Stimulated activated CD8-positive, alpha-beta memory T cell treated with anti-CD3 and anti-CD28 coated beads, Interleukin-7, amount 100 ng/mL, for 1 hour (primary cell): ENCODE measurements at regions not wholly inside any gene's neighbourhood (a gene's known extent, or its start where the extent isn't known, plus 50 kb on each side); places are given as distances from the start of the nearest gene placed in this dataset.

Experiments used
- DNase-seq, 2 donors: peaks; one replicate each; pipeline ENCODE4 v3.0.0-alpha.2; 2020; ENCODE audit warnings: low read depth in 2 of 2

DNA sequence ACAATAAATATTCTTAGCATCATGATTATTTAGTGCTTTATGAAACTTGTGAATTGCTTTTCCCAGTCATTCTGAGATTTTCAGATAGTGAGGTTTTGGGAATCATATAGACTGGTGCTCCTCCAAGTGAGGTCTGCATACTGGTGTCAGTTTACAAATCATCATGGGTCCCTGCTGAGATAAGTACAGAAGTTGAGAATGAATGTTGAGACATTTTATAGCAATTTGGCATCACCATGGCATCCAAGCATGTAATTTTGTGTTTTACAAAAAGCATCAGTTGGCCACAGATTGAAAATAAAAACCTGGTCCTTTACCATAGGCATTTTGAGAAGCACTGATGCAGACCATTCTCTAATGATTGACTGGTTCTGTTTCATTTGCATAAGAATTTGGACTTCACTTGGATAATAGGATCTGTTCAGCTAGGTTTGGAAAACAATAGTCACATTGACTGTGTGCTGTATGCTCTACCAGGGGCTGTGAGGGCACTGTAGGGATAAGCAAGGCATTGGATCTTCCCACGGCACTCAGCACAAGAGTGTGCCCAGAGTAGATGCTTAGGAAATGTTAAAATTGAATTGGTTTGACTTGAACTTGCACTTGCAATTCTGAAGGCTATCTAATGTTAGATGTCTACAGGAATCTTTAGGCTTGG lies 79.0 kb upstream of the JUN start:
- DNase-seq: no peak

DNA sequence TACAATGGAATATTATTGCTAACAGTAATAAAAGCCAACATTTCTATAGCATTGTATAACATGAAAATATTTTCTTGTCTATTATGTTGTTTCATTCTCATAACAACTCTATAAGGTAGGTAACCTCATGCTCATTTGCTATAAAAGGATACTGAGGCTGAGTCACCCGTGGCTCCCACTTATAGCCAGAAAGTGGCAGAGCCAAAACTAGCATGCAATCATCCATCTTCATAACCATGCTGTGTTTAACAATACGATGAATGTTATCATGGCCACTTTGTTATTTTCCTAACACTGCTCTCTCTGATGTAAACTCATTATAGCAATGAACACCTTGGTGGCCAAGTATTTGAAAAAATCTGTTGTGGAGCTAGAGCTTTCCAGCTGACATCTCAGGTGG lies 80.8 kb upstream of the JUN start:
- DNase-seq: no peak

DNA sequence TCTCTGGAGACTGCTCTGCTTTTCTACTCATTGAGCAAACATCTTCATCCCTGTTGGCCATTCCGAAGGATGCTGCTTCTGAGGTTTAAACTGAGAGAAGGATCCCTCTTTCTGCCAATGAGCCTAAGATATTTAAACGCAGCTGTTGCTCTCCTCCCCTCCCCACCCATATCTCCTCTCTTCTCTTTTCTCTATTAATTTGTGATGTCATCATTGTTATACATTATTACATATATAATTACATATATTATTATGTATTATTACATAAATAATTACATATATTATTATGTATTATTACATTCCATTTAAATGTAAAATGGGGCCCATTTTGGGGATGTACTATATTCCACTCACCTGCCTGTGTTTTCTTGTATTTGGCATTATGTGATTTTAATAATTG lies 82.7 kb upstream of the JUN start:
- no peak for DNase-seq

DNA sequence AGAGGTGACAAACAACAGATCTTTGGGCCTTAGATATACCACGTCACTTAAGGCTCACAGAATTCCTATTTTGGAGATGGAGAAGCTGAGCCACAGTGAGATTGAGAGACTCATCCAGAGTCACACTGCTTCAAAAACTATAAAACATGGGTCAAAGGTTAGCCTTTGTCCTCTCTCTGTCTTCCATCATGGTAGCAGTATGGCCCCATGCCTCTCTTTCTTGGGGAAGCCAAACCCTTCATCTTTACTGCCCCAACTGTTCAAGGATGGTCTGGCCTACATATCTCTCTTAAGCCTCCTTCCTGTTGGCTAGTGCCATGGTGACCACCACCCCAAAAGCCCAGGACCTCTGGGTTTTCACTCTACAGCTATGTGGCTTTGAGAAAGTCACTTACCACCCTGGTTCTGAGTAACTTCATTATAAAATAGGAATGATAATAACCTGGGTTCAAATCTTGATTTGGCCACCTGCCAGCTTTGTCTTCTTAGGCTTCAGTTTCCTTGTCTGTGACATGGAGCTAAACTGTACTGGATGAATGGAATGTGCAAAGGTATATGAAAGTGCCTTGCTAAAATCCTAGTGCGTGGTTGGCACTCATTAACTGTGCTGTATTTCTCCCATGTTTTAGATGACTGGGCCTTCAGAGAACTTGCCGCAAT lies 85.9 kb upstream of the JUN start:
- DNase-seq: no peak

DNA sequence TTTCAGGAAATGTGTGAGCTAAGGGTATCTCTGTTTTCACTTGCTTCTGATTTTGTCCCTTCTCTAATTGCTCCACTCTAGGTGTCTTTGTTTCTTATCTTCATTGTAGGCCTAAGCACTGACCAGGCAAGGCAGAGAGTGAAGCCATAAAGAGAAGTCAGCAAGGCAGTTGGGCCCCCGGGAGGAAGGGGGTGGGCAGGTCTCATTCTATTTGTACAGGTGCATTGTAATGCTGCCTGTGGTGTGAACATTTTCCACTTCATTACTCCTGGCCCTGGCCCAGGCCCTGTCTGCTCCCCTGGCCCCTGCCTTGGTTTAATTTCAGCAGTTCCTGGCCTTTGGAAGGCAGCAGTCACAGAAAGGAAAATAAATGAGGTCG lies 86.4 kb upstream of the JUN start:
- DNase-seq: no peak

DNA sequence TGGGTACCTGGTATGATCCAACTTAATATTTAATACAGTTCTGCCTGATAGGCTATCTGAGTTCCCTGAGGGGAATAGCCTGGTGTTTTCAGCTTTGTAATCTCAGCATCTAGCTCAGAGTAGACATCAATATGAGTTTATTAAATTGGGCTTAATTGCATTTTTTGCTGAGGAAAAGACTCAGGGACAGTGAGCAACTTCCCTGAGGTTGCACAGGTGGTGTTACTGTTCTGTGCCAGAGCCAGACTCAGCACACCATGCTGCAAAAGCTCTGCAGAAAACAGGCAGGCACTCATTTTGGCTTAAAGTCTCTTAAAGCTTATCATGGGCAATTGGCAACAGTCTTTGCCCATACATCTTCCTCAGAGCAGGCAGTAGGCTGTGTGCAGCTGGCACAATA lies 90.5 kb upstream of the JUN start:
- no peak for DNase-seq

DNA sequence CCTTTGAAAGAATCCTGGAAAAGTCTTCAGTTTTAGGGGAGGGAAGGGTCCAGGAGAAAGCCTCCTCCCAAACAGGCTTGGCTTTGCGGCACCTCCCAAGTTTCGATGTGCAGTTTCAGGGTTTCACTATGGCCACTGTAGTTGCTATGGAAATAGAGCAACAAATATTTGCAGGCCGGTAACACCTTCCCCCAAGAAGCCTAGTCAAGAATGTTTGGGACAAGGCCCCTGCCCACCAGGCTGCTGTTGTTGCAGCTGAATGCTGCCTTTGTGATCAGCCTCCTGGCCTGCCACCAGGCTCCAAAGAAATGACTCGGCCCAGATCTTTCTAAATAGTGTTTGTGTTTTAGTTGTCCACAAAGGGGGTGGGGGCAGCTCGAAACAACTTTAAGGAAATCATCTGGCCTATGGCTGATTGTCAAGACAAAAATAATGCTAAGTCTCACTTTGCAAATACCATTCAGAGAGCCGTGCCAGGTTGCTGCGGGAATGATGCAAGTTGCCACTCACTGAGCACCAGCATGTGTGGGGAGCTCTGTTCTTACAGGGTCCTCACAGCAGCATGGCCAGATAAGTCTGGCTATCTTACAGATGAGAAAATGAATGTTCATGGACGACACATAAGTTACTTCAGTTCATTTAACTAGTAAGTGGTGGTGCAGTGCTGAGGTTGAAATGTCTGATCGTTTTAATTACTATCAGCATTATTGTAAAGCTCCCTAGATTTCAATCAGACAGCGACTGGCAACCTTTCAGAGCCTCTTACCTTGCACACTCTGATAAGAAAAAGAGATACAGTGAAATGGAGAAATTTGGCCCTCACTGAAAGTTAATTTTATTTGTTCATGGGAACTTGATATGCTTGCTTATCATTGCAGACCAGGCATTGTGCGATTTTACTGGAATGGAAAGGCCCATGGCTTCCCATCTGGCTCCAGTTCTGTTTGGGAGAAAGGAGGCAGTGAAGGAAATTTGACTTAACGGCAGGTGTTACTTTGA lies 91.2 kb upstream of the JUN start:
- DNase-seq: no peak

DNA sequence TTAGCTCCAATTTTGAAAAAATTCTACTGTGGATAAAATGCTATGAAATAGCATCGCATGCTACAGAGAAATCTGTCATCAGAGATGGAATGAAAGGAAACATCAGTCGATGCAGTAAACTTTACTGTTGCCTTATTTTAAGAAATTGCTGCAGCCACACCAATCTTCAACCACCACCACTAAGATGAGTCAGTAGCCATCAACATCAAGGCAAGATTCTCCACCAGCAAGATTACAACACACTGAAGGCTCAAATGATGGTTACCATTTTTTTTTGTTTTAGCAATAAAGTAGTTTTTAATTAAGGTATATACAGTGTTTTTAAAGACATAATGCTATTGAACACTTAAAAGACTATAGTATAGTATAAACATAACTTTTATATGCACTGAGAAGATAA lies 95.6 kb upstream of the JUN start:
- DNase-seq: no peak

DNA sequence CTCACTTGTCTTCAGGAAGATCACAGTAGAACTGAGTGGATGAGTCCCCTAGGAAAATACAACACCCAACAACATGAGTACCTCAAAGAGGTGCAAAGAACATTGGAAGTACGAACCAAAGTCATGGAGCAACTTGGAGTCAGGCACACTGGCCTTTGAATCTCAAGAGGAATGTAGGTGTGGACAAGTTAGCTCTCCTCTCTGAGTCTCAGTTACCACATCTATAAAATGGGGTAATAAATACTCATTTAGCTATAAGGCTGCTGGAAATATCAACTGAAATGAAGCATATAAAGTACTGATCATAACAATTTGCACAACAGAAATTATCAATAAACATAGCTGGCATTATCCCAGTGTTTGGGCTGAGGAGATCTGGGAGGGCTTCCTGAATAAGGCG lies 96.7 kb upstream of the JUN start:
- DNase-seq: no peak

DNA sequence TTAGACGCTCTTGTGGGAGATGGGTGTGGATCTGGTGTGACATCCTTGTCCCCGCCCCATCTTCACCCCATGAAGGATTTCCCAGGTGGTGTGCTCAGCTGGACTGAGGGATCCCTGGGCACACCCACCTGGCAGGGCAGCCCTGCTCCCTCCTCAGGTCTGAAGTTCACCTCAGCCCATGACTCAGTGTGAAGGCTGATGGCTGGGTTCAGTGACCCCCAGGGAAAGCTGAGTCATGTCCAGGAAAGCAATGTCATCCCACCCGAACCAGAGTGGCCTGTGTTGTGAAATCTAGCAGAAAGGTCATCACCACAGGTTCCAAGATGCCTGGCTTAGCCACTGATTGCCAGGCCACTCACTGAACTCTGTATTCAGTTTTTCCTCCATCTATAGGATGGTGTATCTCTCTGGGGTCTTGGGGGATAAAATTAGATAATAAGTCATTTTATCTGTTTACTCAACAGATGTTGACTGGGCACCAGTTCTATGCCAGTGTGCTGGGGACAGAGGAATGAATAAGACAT lies 97.7 kb upstream of the JUN start:
- DNase-seq: no peak

DNA sequence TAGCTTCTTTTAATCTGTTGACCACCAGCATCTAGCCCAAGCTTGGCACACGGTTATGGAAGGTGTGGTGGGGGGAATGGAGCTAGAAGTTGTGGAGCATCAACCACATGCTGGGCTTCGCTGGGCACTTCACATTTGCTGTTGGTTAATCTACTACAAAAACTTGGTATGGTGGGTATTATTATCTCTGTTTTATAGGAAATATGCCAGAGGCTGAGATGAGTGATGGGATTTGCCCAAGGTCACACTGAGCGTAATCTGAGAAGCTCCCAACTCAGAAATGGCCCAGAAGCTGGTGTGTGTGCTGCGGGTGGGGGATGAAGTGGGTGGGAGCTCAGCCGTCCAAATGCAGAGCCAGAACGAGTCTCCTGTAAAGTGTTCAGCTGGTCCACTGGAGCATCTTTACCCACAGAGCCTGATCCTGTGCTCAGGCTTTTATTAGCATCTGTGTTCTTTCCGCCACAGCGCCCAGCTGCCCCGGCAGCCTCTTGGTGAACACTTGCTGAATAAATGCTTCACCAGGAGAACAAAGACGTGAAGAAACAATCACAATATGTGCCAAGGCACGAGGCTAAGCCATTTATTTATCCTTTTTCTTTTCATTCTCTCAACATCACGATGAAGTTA lies 98.6 kb upstream of the JUN start:
- DNase-seq: no peak

DNA sequence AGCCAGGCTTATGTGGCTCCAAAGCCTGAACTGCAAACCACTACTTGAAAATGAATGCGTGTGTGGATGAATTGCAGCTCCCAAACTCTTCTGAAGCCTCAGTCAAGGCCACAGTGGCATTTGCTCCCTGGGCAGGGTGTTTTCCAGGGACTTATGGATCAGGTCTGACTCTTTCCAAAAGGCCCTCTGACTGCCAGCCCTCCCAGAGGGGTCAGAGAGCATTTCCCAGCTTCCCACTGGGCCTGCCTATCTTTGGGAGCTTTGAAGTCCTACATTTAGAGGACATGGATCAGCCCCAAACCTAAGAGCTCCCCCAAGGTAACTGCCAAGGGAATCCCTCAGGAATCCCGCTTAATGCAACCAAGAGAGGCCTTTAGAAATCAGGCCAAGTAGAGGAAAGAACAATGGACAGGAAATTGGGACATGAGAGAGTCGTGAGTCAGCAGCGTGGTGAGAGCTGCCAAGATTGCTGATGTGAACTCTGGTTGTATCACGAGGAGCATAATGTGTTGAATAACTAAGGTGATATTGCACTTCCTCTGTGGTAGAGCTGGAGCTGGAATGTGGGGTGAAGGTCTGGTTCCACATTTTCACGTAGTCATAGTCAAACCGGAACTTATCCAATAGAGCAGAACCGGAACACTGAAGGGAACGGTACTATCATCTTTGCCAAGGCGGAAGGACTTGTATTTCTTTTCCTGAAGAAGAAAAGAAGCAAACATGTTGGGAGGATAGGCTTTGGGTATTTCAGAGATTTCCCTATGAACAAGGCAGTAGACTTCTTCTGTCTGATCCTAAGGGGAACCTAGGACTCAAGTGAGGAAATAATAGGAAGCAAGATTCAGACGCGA lies 99.4 kb upstream of the JUN start:
- no peak for DNase-seq

DNA sequence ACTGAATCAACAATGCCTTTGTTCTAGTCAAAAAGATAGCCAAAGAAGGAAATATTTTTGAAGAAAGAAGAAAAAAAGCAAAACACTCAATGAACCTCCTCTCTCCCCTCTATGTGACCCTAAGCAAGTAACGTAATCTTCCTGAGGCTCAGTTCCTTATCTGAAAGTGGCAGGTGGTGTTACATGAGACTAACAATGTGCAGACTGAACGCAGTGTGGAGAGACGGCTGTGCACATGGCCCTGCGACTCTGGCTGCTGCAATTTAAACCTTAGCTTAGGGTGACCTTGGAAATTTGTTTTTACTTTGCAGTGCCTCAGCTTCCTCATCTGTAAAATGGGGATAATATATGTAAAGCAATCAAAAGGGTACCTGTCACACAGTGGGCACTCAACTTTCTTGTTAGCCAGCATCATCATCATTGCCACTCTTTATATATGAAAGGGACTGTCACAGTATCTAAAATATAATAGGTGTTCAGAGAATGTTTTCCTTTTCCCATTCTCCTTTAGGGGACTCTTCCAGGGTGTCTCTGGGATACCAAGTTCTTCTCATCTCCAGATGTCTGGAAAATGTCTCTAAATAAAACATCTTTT lies 100.1 kb upstream of the JUN start:
- no peak for DNase-seq

DNA sequence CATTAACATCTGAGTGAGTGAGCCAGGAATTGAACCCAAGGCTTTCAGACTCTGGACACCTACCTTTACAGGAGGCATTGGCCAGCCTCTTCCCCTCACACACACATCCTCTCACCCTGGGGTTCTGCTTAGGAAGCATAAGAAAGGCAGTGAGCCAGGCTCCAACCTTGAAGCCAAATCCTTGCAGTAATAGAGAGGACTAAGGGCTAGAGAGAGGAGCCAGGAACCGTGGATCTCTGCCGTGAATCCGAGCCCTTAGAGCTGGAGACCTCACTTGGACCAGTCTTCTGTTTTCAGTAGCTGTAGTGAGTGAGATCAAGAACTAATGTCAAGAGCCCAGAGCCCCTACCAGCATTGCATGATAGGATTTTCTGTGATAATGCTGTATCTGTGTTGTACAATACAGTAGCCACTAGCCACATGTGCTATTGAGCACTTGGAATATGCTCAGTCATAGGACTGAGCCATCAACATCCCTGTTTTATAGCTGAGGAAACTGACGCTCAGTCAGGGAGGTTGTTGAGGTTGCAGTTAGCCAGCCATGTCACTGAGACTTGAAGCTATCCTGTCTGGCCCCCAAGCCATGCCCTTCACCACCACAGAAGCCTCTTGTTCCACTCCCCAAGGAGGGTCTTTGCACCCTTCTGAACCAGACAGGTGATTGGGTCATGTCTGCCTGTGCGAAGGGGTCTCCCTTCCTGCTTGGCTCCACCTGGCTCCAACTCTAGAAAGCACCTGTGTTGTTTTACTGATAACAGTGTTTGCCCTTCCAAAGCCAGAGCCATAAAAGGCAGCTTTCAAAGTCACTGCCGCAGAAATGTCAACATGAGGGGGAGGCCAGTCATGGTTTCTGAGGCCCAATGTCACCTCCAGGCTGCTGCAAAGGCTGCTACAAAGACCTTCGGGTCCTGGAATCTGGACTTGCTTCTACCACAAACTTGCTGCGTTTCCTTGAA lies 101.1 kb upstream of the JUN start:
- DNase-seq: no peak

DNA sequence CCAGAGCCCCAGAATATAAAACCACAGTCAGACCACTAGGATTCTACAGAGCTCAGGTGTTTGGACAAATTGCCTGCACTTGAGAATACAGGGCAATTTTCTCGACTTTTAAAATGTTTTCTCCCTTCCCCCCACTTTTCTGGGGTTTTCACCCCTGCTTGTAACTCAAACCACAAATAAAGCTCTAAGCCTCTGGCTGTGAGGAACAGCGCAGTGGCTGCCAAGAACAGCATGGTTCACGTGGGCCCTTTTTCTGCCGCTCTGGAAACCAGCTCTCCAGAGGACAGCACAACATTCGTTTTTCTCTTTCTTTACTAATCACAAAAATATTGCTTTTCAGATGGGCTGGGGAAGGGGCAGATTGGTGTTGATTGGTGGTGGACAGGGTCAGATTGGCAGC lies 102.2 kb upstream of the JUN start:
- no peak for DNase-seq

DNA sequence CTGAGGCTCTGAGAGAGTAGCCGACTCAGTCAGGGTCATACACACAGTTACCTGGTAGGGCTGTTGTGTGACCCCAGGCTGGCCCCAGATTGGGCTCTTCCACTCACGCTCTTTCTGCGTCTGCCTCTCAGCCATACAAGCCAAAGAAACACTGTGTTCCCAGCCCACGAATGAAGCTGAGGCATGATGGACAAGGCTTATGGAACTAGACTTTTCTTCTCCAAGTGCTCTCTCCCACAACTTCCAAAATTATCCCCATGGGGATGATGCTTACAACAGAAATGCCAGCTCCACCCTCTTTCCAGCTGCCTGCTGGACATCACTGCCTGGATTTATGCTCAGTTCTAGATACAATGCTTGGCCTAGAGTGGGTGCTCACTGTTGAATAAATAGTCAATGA lies 102.8 kb upstream of the JUN start:
- DNase-seq: no peak

DNA sequence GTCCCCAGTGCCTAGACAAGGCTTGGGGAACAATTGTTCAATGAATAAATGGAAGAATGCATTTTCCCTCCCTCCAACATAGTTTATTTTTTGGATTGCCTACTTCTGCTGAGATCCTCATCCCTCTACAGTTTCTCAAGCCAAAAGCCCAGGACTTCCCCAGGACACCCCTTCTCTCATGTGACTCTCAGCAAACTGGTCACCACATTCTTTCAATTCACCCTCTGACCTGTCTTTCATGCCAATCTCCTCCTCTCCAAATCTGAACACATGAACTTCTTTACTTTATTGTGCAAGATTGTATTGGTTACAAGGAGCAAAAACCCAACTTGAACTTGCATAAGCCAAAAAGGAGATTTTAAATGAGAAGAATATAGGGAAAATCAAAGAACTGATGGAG lies 103.2 kb upstream of the JUN start:
- no peak for DNase-seq

DNA sequence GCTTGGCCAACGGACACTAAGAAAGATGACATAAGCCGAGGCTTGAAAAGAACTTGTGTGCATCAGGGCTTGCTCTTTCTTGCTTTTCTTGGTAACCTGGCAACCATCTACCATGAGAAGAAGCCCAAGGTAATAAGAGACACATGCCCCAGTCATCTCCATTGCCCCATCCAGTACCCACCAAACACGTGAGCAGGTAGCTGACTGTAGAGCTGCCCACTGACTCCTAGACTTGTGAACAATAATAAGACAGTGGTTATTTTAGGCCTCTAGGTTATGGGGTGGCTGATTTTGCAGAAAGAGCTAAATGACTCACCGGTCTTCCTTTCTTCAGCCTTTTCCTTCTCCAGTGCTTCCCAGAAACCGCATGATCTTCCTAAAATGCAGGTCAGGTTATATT lies 105.0 kb upstream of the JUN start:
- DNase-seq: no peak

DNA sequence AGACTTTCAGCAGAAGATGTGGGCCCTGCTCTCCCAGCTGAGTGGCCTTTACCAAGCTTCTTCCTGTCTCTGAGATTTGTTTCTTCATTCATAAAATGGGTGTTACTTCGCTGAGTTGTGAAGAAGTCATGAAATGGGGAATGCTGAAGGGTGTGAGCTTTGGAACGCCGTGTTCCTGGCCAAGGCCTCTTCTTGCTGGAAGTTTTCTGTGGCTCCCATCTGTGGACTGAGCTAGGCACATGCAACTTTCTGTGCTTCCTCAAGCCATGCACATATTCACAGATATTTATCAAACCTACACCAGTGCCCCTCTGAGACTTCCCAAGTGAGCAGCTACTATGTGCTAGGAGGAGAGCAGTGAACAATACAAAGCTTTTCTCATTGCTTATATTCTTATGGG lies 106.3 kb upstream of the JUN start:
- no peak for DNase-seq

DNA sequence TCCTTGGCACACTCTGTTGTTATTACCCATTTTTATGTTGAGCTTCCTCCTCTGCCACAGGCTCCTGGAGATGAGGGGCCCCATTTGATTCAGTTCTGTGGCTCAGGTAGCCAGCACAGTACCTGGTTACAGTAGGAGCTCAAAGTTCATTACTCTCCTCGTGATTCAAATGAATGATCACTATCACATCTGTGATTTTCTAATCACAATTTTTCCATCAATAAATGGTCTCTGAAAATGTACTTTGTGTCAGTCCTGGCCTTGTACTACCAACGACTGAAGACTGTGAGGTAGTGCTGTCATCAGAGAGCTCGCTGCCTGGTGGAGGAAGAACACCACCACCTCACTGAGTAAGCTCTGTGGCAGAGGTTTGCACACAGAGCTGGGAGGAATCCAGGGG lies 106.8 kb upstream of the JUN start:
- DNase-seq: no peak
